ENCODE measurements at regions not wholly inside any gene's neighbourhood (a gene's known extent, or its start where the extent isn't known, plus 50 kb on each side); places are given as distances from the start of the nearest gene placed in this dataset.

DNA sequence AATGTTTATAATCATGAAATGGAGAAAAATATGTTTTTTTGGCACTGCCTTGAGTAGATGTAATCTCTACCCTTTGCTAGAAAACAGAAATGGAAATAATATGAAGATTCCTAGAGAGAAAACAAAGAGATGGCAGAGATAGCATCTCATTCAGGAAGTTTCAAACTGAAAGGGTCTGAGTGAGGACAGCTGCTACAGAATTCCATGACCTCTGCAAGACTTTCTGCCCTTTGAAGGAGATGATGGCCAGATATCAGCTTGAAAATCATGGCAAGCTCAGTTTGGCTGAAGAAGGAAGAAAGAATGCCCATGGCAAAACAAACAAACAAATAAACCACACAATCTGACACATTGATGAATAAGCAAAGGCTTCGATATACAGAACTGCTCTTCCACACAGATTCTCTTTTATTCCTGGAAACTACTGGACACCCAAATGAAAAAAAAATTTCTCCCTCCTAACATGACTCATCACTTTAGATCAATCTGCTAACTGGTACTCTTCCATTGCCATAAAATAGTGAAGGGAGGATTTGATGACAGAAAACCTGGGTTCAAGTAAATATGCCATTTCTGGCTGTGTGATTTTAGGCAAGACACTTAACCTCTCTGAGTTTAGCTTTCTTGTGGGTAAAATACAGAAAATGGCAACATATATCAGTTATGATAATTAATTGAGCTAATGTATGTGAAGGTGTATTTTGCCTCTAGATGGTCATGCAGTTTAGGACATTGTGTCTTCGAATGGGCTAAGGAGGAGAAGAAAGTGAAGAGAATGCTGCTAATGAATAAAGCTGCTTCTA is 105.9 kb upstream of the SPACA1 start:
- no peak for FAIRE-seq
- H2AFZ ChIP-seq (ENCODE audit: low read depth, low read length): no peak overlapping the region
- no peak for DNase-seq (ENCODE audit: low read depth, low spot score)
- BruUV-seq (replicated peaks): no TSS peak
- H3K4me3 ChIP-seq (replicated peaks in 1 of 3; ENCODE audit: insufficient read depth in 1 of 3, low read depth in 1 of 3, low read length in 3 of 3): no peak overlapping the region
- TF ChIP-seq GATA2 (IDR thresholded peaks at IDR 0.05; ENCODE audit: insufficient read depth, insufficient read length, low read depth, low read length) (no peak), JUN (IDR thresholded peaks at IDR 0.05; ENCODE audit: borderline replicate concordance, insufficient read depth, insufficient read length, low read depth) (no peak), MYC (IDR thresholded peaks at IDR 0.05; ENCODE audit: low read depth, low read length) (no peak), FOS (IDR thresholded peaks at IDR 0.05; ENCODE audit: borderline replicate concordance, insufficient read depth, low read length) (no peak), POLR2A (IDR thresholded peaks at IDR 0.05; ENCODE audit: low read depth, low read length) (no peak), EZH2 (IDR thresholded peaks at IDR 0.05; ENCODE audit: borderline replicate concordance, low read depth, low read length, severe bottlenecking) (no peak), POLR2AphosphoS5 (IDR thresholded peaks at IDR 0.05; ENCODE audit: insufficient read depth, low read depth, low read length) (no peak)
- TF ChIP-seq, protein P1, sequence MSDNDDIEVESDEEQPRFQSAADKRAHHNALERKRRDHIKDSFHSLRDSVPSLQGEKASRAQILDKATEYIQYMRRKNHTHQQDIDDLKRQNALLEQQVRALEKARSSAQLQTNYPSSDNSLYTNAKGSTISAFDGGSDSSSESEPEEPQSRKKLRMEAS (IDR thresholded peaks at IDR 0.05; ENCODE audit: insufficient read depth, insufficient read length): no peak
- TF ChIP-seq, protein P2, sequence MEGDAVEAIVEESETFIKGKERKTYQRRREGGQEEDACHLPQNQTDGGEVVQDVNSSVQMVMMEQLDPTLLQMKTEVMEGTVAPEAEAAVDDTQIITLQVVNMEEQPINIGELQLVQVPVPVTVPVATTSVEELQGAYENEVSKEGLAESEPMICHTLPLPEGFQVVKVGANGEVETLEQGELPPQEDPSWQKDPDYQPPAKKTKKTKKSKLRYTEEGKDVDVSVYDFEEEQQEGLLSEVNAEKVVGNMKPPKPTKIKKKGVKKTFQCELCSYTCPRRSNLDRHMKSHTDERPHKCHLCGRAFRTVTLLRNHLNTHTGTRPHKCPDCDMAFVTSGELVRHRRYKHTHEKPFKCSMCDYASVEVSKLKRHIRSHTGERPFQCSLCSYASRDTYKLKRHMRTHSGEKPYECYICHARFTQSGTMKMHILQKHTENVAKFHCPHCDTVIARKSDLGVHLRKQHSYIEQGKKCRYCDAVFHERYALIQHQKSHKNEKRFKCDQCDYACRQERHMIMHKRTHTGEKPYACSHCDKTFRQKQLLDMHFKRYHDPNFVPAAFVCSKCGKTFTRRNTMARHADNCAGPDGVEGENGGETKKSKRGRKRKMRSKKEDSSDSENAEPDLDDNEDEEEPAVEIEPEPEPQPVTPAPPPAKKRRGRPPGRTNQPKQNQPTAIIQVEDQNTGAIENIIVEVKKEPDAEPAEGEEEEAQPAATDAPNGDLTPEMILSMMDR (IDR thresholded peaks at IDR 0.05; ENCODE audit: extremely low read depth in 1 of 2, insufficient read depth in 1 of 2, low read depth in 1 of 2, low read length in 2 of 2): no peak
- H4K20me1 ChIP-seq (replicated peaks; ENCODE audit: control insufficient read depth, extremely low read depth, insufficient read depth, low read length): no peaks in the 10 kb centered on the region
- H3K79me2 ChIP-seq (ENCODE audit: control insufficient read depth, insufficient read depth, low read length): no peaks in the 10 kb centered on the region
- no peak overlapping the region for H3K4me2 ChIP-seq (ENCODE audit: insufficient read depth, low read length)
- intact Hi-C loops (cut with micrococcal nuclease) (no loop called here), dilution Hi-C loops (cut with MboI; ENCODE audit: extremely low pct_ligation_motif_present, low sequenced_read_pairs) (loop anchor here (25.0 kb wide), 1 partner anchor 521 kb away; no protein-coding TSS in a partner anchor)
- ChIA-PET CTCF (interaction anchor here (1.0 to 2.5 kb wide), 4 partner anchors 9 to 929 kb away, joined by 3 to 8 read pairs (median 4); no protein-coding TSS in a partner anchor), POLR2A (no interaction called here)
- H3K27ac ChIP-seq (ENCODE audit: insufficient read depth, low read depth, low read length): no peak overlapping the region
- no peaks in the 10 kb centered on the region for H3K36me3 ChIP-seq (ENCODE audit: control insufficient read depth in 2 of 2, extremely low read depth in 1 of 2, insufficient read depth in 2 of 2, low read length in 2 of 2)
- H3K4me1 ChIP-seq (ENCODE audit: control insufficient read depth, extremely low read depth, insufficient read depth, low read length): no peaks in the 10 kb centered on the region
- H3K9ac ChIP-seq (replicated peaks; ENCODE audit: extremely low read depth, insufficient read depth, low read length): no peak overlapping the region
- H3K9me3 ChIP-seq (replicated peaks; ENCODE audit: control insufficient read depth, insufficient read depth, low read length): no peaks in the 10 kb centered on the region
- no peaks in the 10 kb centered on the region for H3K27me3 ChIP-seq (ENCODE audit: control insufficient read depth in 2 of 2, insufficient read depth in 2 of 2, low read length in 2 of 2)
- H3K9me1 ChIP-seq (replicated peaks; ENCODE audit: control insufficient read depth, extremely low read depth, insufficient read depth, low read length): no peaks in the 10 kb centered on the region
